Glutamatergic neuron (in vitro differentiated cells): ENCODE measurements at regions not wholly inside any gene's neighbourhood (a gene's known extent, or its start where the extent isn't known, plus 50 kb on each side); places are given as distances from the start of the nearest gene placed in this dataset.

Experiments used
- DNase-seq: peaks from one replicate; pipeline ENCODE4 v3.0.0; 2022
- H3K27ac Mint-ChIP-seq: one replicate; pipeline ENCODE4 v1.8.0; 2020; ENCODE audit warnings: mild to moderate bottlenecking, mixed read lengths, inconsistent platforms; ENCODE audit not compliant: unreplicated experiment
- H3K27me3 Mint-ChIP-seq: one replicate; pipeline ENCODE4 v1.8.0; 2020; ENCODE audit warnings: mild to moderate bottlenecking, moderate library complexity, mixed read lengths, inconsistent platforms; ENCODE audit not compliant: unreplicated experiment
- H3K36me3 Mint-ChIP-seq: one replicate; pipeline ENCODE4 v1.8.0; 2020; ENCODE audit warnings: mild to moderate bottlenecking, mixed read lengths, inconsistent platforms; ENCODE audit not compliant: unreplicated experiment
- H3K4me1 Mint-ChIP-seq: one replicate; pipeline ENCODE4 v1.8.0; 2020; ENCODE audit warnings: mild to moderate bottlenecking, low read depth, mixed read lengths, inconsistent platforms; ENCODE audit not compliant: unreplicated experiment
- H3K4me3 Mint-ChIP-seq: one replicate; pipeline ENCODE4 v1.8.0; 2020; ENCODE audit warnings: mild to moderate bottlenecking, mixed read lengths, inconsistent platforms; ENCODE audit not compliant: unreplicated experiment
- H3K9me3 Mint-ChIP-seq: one replicate; pipeline ENCODE4 v1.8.0; 2020; ENCODE audit warnings: mild to moderate bottlenecking, moderate library complexity, mixed read lengths, inconsistent platforms; ENCODE audit not compliant: unreplicated experiment
- CTCF ChIP-seq: fragments of 200-600 bp; sonication (generic); IDR thresholded peaks from one replicate; pipeline ENCODE4 v1.5.0; 2021; ENCODE audit not compliant: partially characterized antibody, unreplicated experiment

GRCh38 chr1:119276558-119276957 lies 92.0 kb upstream of the HAO2 start:
- peaks cover 3% of the 10 kb centered on the region for H3K27me3 Mint-ChIP-seq
- H3K4me1 Mint-ChIP-seq: no peaks in the 10 kb centered on the region
- no peak overlapping the region for H3K27ac Mint-ChIP-seq
- H3K4me3 Mint-ChIP-seq: no peak overlapping the region
- no peaks in the 10 kb centered on the region for H3K36me3 Mint-ChIP-seq
- no peak for TF ChIP-seq CTCF
- peaks cover 3% of the 10 kb centered on the region for H3K9me3 Mint-ChIP-seq
- no peak for DNase-seq

DNA sequence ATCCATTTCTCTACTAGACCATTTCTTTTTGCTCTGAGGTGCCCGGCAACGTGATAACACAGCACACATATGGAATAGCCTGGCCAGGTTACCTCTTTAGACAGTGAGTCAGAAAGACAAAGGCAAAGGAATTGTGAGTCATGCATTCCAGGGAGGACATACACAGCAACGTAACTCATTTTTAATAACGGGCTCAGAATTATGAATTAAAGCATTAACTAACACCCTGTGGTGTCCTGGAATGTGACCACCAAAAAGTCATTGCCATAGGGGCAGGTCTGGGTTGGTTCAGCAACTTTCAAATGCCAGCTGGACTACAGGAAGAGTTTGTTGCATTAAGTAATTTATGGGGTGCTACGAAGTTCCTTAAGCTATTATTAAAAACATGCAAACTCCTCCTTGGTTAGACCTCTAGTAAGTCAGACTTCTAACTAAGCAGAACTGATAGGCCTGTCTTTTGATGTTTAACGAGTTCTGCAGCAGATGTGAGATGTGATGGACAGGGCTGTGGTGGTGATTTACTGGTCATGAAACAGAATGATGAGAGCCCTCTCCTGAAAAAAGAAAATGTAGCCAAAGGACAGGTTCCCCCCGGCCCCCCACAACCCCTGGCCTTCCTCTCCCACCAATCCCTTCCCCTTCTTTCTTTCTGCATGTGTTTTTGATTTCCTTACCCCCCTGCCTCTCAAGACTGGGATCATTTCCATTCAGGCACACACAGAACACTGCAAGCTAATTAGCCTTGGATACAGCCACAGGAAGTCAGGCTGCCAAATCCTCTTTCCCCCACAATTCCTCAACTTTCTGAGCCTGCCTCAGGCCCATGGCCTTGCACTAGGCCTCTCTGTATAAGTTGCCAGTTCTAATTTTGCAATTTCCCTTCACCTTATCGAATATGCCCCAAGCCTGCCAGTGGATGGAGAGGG lies 88.9 kb upstream of the HAO2 start:
- H3K36me3 Mint-ChIP-seq: no peaks in the 10 kb centered on the region
- no peak for DNase-seq
- peaks cover 3% of the 10 kb centered on the region for H3K9me3 Mint-ChIP-seq
- peaks cover 3% of the 10 kb centered on the region for H3K27me3 Mint-ChIP-seq
- no peak overlapping the region for H3K4me3 Mint-ChIP-seq
- no peak overlapping the region for H3K27ac Mint-ChIP-seq
- no peaks in the 10 kb centered on the region for H3K4me1 Mint-ChIP-seq
- TF ChIP-seq CTCF: no peak

- Mint-ChIP-seq H3K4me3 (no peak overlapping the region), H3K9me3 (no peaks in the 10 kb centered on the region), H3K4me1 (no peaks in the 10 kb centered on the region), H3K36me3 (no peaks in the 10 kb centered on the region), H3K27me3 (peaks cover 2% of the 10 kb centered on the region), H3K27ac (no peak overlapping the region)
- no peak for TF ChIP-seq CTCF
- DNase-seq: no peak
Observed at GRCh38 chr1:119285482-119285881, 83.1 kb upstream of the HAO2 start.

GRCh38 chr1:119286587-119287181 lies 81.9 kb upstream of the HAO2 start:
- Mint-ChIP-seq H3K4me3 (no peak overlapping the region), H3K27ac (no peak overlapping the region), H3K4me1 (no peaks in the 10 kb centered on the region), H3K27me3 (peaks cover 2% of the 10 kb centered on the region), H3K36me3 (no peaks in the 10 kb centered on the region), H3K9me3 (no peaks in the 10 kb centered on the region)
- TF ChIP-seq CTCF: peak; percentile 74
- peak; percentile 41 for DNase-seq

DNA sequence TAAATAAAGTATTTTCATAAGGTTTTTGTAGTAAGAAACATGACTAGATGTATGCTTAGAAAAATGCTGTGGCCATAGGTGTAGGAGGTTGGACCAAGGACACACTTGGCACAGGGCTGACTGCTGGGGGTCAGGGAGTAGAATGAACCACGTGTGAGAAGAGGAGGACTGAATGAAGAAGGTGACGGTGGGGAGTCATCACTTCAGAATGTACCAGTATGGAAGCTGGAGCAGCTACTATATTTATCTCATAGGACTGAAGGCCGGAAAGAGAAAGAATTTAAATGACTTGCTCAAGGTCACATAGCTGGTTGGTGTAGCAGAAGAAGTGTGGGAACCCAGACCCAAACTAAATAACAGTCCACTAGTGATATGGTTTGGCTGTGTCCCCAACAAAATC lies 79.8 kb upstream of the HAO2 start:
- Mint-ChIP-seq H3K36me3 (no peaks in the 10 kb centered on the region), H3K4me3 (no peak overlapping the region), H3K4me1 (no peaks in the 10 kb centered on the region), H3K27me3 (peaks cover 2% of the 10 kb centered on the region), H3K27ac (no peak overlapping the region), H3K9me3 (no peaks in the 10 kb centered on the region)
- TF ChIP-seq CTCF: no peak
- DNase-seq: no peak
